AG09309 (cell line): ENCODE measurements at regions not wholly inside any gene's neighbourhood (a gene's known extent, or its start where the extent isn't known, plus 50 kb on each side); places are given as distances from the start of the nearest gene placed in this dataset.

Experiments used
- DNase-seq: peaks from one replicate; pipeline ENCODE4 v3.0.0-alpha.2; 2010; ENCODE audit warnings: low read depth
- H3K4me3 ChIP-seq: 2 replicates; pipeline ENCODE4 v1.5.1; 2011; ENCODE audit warnings: mild to moderate bottlenecking, low read depth, low read length, moderate library complexity; ENCODE audit not compliant: control insufficient read depth
- CTCF ChIP-seq: IDR thresholded peaks from 2 replicates; pipeline ENCODE4 v1.5.1; 2011; ENCODE audit warnings: mild to moderate bottlenecking, low read depth, low read length, inconsistent platforms; ENCODE audit not compliant: insufficient read depth, control insufficient read depth; ENCODE audit errors: missing control alignments

- H3K4me3 ChIP-seq = no peak overlapping the region
- TF ChIP-seq CTCF = no peak
- no peak for DNase-seq
Measured at GRCh38 chr9:16134351-16134750, 581.5 kb downstream of the CCDC171 start.

GRCh38 chr9:16135968-16136367, 583.1 kb downstream of the CCDC171 start:
- DNase-seq = no peak
- H3K4me3 ChIP-seq = no peak overlapping the region
- TF ChIP-seq CTCF = no peak

- no peak for DNase-seq
- no peak for TF ChIP-seq CTCF
Measured at GRCh38 chr9:16136451-16136850, 583.6 kb downstream of the CCDC171 start.

GRCh38 chr9:16136961-16137360, 584.1 kb downstream of the CCDC171 start:
- peak; percentile 89 for DNase-seq
- no peak for TF ChIP-seq CTCF

More at GRCh38 chr9:16136451-16136850, 583.6 kb downstream of the CCDC171 start:
- no peak overlapping the region for H3K4me3 ChIP-seq

GRCh38 chr9:16138561-16139491, 586.0 kb downstream of the CCDC171 start:
- DNase-seq = peak; percentile 52
- no peak for TF ChIP-seq CTCF
- no peak overlapping the region for H3K4me3 ChIP-seq

More at GRCh38 chr9:16136961-16137360, 584.1 kb downstream of the CCDC171 start:
- no peak overlapping the region for H3K4me3 ChIP-seq

- TF ChIP-seq CTCF = no peak
Measured at GRCh38 chr9:16139774-16140173, 586.9 kb downstream of the CCDC171 start.

More at GRCh38 chr9:16139774-16140173, 586.9 kb downstream of the CCDC171 start:
- DNase-seq = no peak
- H3K4me3 ChIP-seq = no peak overlapping the region
